ENCODE measurements at regions not wholly inside any gene's neighbourhood (a gene's known extent, or its start where the extent isn't known, plus 50 kb on each side); places are given as distances from the start of the nearest gene placed in this dataset.
A peak's percentile ranks its signal among the peaks of the same experiment; 100 is the strongest.
"Not testable (repeated sequence)": the region's sequence is repeated elsewhere in the genome, so short reads cannot be mapped to it uniquely, and the experiment has no call there.

GRCh38 chr12:9543341-9543740, 64.4 kb downstream of the KLRB1 start:
- DNase-seq (ENCODE audit: low spot score): not testable (repeated sequence)

GRCh38 chr12:9542827-9543226, 64.9 kb downstream of the KLRB1 start:
- DNase-seq (ENCODE audit: low spot score): not testable (repeated sequence)

GRCh38 chr12:9515925-9516324, 91.8 kb downstream of the KLRB1 start:
- not testable (repeated sequence) for DNase-seq (ENCODE audit: low spot score)

GRCh38 chr12:9512695-9513094, 95.0 kb downstream of the KLRB1 start:
- not testable (repeated sequence) for DNase-seq (ENCODE audit: low spot score)

- DNase-seq (ENCODE audit: low spot score): not testable (repeated sequence)
Measured at GRCh38 chr12:9510392-9511011, 97.2 kb downstream of the KLRB1 start.

GRCh38 chr12:9509464-9510161, 98.1 kb downstream of the KLRB1 start:
- TF ChIP-seq CTCF (IDR thresholded peaks at IDR 0.05; ENCODE audit: extremely low read depth, missing control alignments): no peak
- DNase-seq (ENCODE audit: low spot score): no peak

GRCh38 chr12:9506746-9507145, 101.0 kb downstream of the KLRB1 start:
- no peak for TF ChIP-seq CTCF (IDR thresholded peaks at IDR 0.05; ENCODE audit: extremely low read depth, missing control alignments)
- DNase-seq (ENCODE audit: low spot score): no peak

- DNase-seq (ENCODE audit: low spot score): not testable (repeated sequence)
Measured at GRCh38 chr12:9503384-9503783, 104.3 kb downstream of the KLRB1 start.

GRCh38 chr12:9502845-9503244, 104.9 kb downstream of the KLRB1 start:
- not testable (repeated sequence) for DNase-seq (ENCODE audit: low spot score)

- DNase-seq (ENCODE audit: low spot score): not testable (repeated sequence)
Measured at GRCh38 chr12:9493325-9493724, 114.4 kb downstream of the KLRB1 start.

- DNase-seq (ENCODE audit: low spot score): not testable (repeated sequence)
Measured at GRCh38 chr12:9481289-9481688, 126.4 kb downstream of the KLRB1 start.

- not testable (repeated sequence) for DNase-seq (ENCODE audit: low spot score)
Measured at GRCh38 chr12:9474197-9474596, 133.5 kb downstream of the KLRB1 start.

- not testable (repeated sequence) for DNase-seq (ENCODE audit: low spot score)
Measured at GRCh38 chr12:9473638-9474037, 134.1 kb downstream of the KLRB1 start.

GRCh38 chr12:9471501-9471900, 136.2 kb downstream of the KLRB1 start:
- not testable (repeated sequence) for DNase-seq (ENCODE audit: low spot score)

- peak; percentile 8 for DNase-seq (ENCODE audit: low spot score)
Measured at GRCh38 chr12:9470367-9470766, 137.3 kb downstream of the KLRB1 start.

- not testable (repeated sequence) for DNase-seq (ENCODE audit: low spot score)
Measured at GRCh38 chr12:9469956-9470355, 137.8 kb downstream of the KLRB1 start.

GRCh38 chr12:9469463-9469862, 138.3 kb downstream of the KLRB1 start:
- DNase-seq (ENCODE audit: low spot score): not testable (repeated sequence)
